Prostate gland (tissue), 2 donors: ENCODE measurements at regions not wholly inside any gene's neighbourhood (a gene's known extent, or its start where the extent isn't known, plus 50 kb on each side); places are given as distances from the start of the nearest gene placed in this dataset.

ENCODE experiments used
- POLR2A ChIP-seq: fragments of 450-650 bp; IDR thresholded peaks from one replicate; pipeline ENCODE4 v1.6.1; 2016; ENCODE audit warnings: antibody characterized with exemption, mild to moderate bottlenecking
- POLR2AphosphoS5 ChIP-seq: sonication (generic); formaldehyde crosslinking; IDR thresholded peaks from one replicate; pipeline ENCODE4 v1.6.1; 2017; ENCODE audit warnings: antibody characterized with exemption
- TF ChIP-seq, protein P1 (sequence below), 4 experiments: fragments of 200-600 bp in 2 of 4; fragments of 450-650 bp in 2 of 4; sonication (generic) in 2 of 4; IDR thresholded peaks; 1 replicate in 3 of 4; 2 replicates in 1 of 4; pipeline ENCODE4 v1.5.1; 2016 to 2019; ENCODE audit warnings: antibody characterized with exemption in 4 of 4, mild to moderate bottlenecking in 2 of 4, moderate library complexity in 2 of 4

DNA sequence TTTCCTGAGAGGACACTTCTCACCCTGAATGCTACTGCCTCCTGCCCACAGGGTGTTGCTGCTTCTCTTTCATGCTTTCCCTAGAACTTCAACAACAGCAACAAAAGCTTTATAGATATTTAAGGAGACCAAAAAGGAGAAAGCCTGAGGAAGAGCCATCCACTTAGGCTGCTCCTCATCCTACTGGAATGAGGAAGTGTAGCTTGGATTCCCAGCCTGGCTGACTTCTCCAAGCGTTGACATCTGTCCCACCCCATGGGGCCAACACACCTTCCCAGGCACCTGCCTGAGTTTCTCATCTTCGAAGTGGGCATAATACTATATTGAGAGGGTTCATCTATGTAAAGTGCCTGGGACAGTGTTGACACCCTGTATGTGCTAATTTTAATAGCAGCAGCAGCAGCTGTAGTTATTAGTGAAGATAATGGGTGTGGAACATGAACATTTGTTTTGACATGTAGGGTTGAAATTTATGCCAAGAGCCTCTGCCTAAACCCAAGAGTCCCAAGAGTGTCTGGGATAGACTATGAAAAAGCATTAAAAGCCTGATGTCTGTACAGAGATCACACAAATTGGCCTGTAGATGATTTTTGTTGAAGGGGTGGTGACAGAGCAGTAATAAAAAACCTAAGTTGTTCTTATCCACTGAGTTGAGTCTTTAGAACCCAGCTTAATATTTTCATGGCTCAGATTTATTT lies 96.5 kb upstream of the PIAS1 start:
- no peak for TF ChIP-seq POLR2A
- TF ChIP-seq, protein P1, sequence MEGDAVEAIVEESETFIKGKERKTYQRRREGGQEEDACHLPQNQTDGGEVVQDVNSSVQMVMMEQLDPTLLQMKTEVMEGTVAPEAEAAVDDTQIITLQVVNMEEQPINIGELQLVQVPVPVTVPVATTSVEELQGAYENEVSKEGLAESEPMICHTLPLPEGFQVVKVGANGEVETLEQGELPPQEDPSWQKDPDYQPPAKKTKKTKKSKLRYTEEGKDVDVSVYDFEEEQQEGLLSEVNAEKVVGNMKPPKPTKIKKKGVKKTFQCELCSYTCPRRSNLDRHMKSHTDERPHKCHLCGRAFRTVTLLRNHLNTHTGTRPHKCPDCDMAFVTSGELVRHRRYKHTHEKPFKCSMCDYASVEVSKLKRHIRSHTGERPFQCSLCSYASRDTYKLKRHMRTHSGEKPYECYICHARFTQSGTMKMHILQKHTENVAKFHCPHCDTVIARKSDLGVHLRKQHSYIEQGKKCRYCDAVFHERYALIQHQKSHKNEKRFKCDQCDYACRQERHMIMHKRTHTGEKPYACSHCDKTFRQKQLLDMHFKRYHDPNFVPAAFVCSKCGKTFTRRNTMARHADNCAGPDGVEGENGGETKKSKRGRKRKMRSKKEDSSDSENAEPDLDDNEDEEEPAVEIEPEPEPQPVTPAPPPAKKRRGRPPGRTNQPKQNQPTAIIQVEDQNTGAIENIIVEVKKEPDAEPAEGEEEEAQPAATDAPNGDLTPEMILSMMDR (IDR thresholded peaks at IDR 0.05), result no peak
- TF ChIP-seq POLR2AphosphoS5, result no peak
